ENCODE measurements at regions not wholly inside any gene's neighbourhood (a gene's known extent, or its start where the extent isn't known, plus 50 kb on each side); places are given as distances from the start of the nearest gene placed in this dataset.

DNA sequence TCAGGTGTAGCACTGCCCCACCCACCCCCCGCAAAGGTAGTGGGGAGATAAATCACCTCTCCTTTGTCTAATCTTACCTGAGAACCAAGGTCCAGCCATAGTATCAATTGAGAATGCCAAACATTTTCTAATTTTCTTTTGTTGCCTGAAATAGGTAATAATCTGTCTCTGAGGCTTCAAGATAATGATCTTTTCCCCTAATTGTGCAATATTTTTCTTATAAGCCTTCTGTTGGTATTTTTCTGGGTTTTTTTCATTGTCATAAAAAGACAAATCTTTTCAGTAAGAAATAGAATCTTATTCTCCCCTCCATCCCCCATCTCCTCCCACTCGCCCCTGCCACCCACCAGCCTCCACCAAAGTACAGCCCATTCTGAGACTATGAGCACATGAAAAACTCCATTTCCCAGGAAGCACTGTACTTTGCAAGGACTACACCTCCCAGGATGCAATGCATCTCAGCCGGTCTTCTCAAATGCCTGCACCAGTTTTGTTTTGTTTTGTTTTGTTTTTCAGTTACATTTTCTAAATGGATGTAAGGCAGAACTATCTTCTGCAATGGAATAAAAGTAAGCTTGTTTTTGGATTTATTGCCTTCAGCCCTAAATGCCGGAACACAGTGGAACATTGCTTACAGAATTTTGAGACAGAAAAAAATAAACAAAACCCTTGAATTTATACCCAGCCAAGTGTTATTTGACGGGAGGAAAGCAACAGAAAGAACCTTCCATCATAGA, 268.0 kb downstream of the TFAP2A start:
- Histone ChIP-seq H3K27me3 (peaks cover 0 to 38% (median 5%) of the 10 kb centered on the region in 7 donors), H3K4me3 (peak overlapping the region in 6 of 10 donors; percentile 9 to 42 (median 32)), H3K27ac (no peak overlapping the region), H3K4me1 (no peaks in the 10 kb centered on the region), H3K9me3 (no peaks in the 10 kb centered on the region), H3K36me3 (no peaks in the 10 kb centered on the region)
- ATAC-seq (peak in 1 of 8 donors; percentile 49), DNase-seq (peak in 1 of 2 donors; percentile 4)
- WGBS, 2 donors: 34 to 56% methylated on average over 5 of the region's 5 CpGs
- intact Hi-C loops (cut with DNase I): no loop called here
- TF ChIP-seq, protein P1, sequence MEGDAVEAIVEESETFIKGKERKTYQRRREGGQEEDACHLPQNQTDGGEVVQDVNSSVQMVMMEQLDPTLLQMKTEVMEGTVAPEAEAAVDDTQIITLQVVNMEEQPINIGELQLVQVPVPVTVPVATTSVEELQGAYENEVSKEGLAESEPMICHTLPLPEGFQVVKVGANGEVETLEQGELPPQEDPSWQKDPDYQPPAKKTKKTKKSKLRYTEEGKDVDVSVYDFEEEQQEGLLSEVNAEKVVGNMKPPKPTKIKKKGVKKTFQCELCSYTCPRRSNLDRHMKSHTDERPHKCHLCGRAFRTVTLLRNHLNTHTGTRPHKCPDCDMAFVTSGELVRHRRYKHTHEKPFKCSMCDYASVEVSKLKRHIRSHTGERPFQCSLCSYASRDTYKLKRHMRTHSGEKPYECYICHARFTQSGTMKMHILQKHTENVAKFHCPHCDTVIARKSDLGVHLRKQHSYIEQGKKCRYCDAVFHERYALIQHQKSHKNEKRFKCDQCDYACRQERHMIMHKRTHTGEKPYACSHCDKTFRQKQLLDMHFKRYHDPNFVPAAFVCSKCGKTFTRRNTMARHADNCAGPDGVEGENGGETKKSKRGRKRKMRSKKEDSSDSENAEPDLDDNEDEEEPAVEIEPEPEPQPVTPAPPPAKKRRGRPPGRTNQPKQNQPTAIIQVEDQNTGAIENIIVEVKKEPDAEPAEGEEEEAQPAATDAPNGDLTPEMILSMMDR (IDR thresholded peaks at IDR 0.05): no peak

DNA sequence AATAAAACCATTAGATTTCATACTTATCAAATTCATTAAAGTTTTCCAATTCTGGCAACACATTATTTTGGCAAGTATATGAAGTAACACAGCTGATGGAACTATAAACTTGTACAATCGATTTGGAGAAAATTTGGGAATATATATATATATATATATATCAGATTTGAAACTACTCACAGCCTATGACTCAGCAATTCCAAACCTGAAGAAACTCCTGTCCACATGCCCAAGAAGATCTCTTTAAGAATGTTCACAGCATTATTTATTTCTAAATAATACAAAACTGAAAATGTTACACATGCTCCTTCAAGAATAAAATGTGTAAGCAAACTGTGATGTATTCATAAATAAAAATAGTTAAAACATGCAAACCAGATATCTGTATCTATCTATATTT, 270.1 kb downstream of the TFAP2A start:
- H3K9me3 ChIP-seq: no peaks in the 10 kb centered on the region
- intact Hi-C loops (cut with DNase I): no loop called here
- no peaks in the 10 kb centered on the region for H3K36me3 ChIP-seq
- TF ChIP-seq, protein P1 (IDR thresholded peaks at IDR 0.05): no peak
- no peak for DNase-seq
- no peaks in the 10 kb centered on the region for H3K4me1 ChIP-seq
- H3K27ac ChIP-seq: no peak overlapping the region
- ATAC-seq: no peak
- WGBS, 2 donors: 50 to 79% methylated on average over 1 of the region's 1 CpG
- peaks cover 0 to 28% (median 0%) of the 10 kb centered on the region in 7 donors for H3K27me3 ChIP-seq
- H3K4me3 ChIP-seq: no peak overlapping the region

DNA sequence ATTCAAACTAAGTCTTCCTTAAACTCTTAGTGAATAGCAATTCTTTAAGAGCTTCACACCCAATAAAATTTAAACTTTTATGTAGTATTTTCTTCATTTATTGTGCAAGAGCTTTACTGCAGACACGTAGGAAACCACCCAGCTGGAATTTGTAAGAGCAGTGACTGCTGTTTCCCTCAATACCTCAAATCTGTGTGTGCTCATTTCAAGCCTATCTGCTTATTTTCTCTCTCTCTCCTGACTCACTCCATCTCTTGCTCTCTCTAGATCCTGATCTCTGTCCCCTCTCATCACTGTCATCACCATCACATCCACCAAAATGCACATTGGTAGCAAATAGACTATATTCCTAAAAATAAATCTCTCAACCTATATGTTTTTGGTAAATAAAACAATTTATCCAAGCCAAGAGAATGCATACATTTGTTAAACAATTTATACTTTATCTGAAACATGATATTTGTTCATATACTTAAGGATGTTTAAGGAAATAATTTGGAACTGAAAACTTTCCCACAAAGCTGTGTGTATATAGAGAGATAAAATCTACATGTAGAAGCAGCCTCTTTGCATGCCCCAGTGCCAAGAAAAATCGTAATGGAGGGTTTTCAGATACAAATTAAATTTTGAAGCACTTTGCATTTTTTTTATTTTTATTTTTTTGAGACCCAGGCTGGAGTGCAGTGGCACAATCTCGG, 273.0 kb downstream of the TFAP2A start:
- DNase-seq (no peak), ATAC-seq (no peak)
- Histone ChIP-seq H3K36me3 (no peaks in the 10 kb centered on the region), H3K9me3 (peaks cover 0 to 8% (median 0%) of the 10 kb centered on the region in 11 donors), H3K4me1 (no peaks in the 10 kb centered on the region), H3K4me3 (no peak overlapping the region), H3K27ac (no peak overlapping the region), H3K27me3 (peaks cover 0 to 18% (median 0%) of the 10 kb centered on the region in 7 donors)
- TF ChIP-seq, protein P1 (IDR thresholded peaks at IDR 0.05): no peak
- 55 to 59% methylated on average over 3 of the region's 3 CpGs for WGBS, 2 donors
- intact Hi-C loops (cut with DNase I): no loop called here

DNA sequence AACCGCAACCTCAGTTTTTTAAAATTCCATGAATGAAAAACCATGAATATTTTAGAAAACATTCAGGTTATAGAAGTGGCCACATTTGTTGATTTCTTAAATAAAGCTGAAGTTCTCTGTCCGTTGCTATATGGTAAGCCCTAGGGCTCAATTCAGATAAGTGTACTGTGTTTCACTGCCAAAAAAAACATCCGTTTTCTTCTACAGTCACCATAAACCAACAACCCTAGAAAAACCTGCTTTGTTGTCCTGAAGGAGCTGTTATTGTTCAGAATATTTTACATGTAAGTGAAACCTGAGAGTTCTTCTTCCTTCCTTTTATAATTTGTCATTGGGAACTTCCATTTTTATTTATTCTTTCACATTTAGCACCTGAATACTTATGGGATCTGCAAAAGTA, 274.1 kb downstream of the TFAP2A start:
- WGBS, 2 donors: 43 to 59% methylated on average over 3 of the region's 3 CpGs
- peaks cover 0 to 10% (median 0%) of the 10 kb centered on the region in 11 donors for H3K9me3 ChIP-seq
- no peak for ATAC-seq
- H3K27ac ChIP-seq: no peak overlapping the region
- no peaks in the 10 kb centered on the region for H3K36me3 ChIP-seq
- H3K4me1 ChIP-seq: no peaks in the 10 kb centered on the region
- intact Hi-C loops (cut with DNase I): no loop called here
- TF ChIP-seq, protein P1 (IDR thresholded peaks at IDR 0.05): no peak
- DNase-seq: no peak
- H3K4me3 ChIP-seq: no peak overlapping the region
- H3K27me3 ChIP-seq: peaks cover 0 to 18% (median 0%) of the 10 kb centered on the region in 7 donors
